H7 (cell line): ENCODE measurements at regions not wholly inside any gene's neighbourhood (a gene's known extent, or its start where the extent isn't known, plus 50 kb on each side); places are given as distances from the start of the nearest gene placed in this dataset.

ENCODE experiments used
- DNase-seq: peaks from one replicate; pipeline ENCODE4 v3.0.0; 2012
- H3K27me3 ChIP-seq: 2 replicates; pipeline ENCODE4 v1.6.0; 2011; ENCODE audit warnings: mild to moderate bottlenecking, low read length; ENCODE audit not compliant: control insufficient read depth, insufficient read depth
- H3K36me3 ChIP-seq: replicated peaks from 2 replicates; pipeline ENCODE4 v1.5.1; 2011; ENCODE audit warnings: low read length; ENCODE audit not compliant: control insufficient read depth, insufficient read depth
- H3K4me3 ChIP-seq: 2 replicates; pipeline ENCODE4 v1.5.1; 2011; ENCODE audit warnings: low read depth, mild to moderate bottlenecking, control low read depth, low read length, moderate library complexity; ENCODE audit not compliant: insufficient read depth

DNA sequence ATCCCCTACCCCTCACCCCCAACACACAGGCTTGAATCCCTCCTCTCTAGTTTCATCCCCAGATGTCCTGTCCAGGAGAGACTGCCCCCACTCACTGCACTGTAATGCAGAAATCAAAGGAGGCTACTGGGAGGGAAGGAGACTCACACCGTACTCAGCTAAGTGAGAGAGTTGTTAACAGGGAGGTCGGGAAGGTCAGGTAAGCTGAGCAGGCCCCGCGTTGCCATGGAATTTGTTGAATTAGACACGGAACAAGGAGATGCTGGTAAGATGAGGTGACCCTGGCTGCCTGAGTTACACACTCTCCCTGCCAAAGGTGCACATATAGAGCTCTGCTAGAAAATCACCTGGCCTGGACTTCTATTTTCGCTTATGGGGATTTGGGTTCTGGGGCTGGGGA, 197.9 kb downstream of the NXPE2 start:
- no peak for DNase-seq
- H3K27me3 ChIP-seq: no peaks in the 10 kb centered on the region; the same call in 1 of the 2 replicates
- no peaks in the 10 kb centered on the region for H3K36me3 ChIP-seq
- no peak overlapping the region for H3K4me3 ChIP-seq

DNA sequence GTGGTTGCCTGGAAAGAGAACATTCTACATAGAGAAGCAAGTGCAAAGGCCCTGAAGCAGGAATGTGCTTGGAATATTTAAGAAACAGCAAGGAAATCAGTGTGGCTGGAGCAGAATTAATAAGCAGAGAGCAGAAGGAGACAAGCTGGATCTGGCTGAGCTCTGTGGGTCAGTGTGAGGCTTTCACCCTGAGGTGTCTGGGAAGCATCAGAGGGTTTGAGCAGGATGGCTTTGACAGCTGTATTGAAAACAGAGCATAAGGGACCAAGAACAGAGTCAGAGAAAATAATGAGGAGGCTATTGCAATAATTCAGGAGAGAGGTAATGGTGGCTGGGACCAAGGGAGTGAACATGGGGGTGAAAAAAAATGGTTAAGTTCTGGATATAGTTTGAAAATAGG, 199.6 kb downstream of the NXPE2 start:
- H3K36me3 ChIP-seq: no peaks in the 10 kb centered on the region
- H3K27me3 ChIP-seq: no peaks in the 10 kb centered on the region
- no peak for DNase-seq
- no peak overlapping the region for H3K4me3 ChIP-seq

DNA sequence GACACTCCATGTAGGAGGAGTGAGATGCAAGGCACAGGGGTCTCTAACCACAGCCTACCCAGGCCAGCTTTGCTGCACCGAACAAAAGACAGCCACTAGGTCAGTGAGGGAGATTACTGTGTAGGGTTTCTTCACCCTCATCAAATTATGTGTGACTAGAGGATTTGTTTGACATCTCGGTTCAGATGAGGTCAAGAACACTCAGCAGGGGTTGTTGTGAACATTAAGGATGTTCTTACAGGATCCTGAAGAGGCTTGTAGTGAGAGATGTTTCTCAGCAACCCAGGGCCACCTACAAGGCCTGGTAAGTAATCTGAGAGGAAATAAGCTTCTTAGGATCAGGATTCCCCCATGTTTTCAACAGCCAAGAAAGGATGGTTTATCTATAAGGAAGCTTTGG, 202.1 kb downstream of the NXPE2 start:
- Histone ChIP-seq H3K27me3 (no peaks in the 10 kb centered on the region), H3K4me3 (no peak overlapping the region), H3K36me3 (no peaks in the 10 kb centered on the region)
- DNase-seq: no peak

DNA sequence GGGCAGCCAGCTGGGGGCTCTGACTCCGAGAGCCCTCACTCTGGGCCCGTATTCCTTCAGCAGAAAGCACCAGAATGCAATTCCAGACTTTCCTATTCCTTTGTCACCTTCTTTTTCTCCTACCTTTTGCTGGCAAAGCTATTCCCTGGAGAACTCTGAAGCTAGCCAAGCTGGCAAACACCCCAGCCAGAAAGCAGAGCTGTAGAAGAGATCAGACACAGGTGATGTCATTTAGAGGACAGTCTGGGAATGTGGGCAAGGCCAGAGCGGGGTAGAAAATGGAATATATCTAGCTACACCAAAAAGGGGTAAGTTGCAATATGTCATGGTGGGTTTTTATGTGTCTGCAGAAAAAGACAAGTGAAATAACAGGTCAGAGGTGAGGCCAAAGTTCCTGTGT, 205.1 kb downstream of the NXPE2 start:
- H3K4me3 ChIP-seq: no peak overlapping the region
- no peaks in the 10 kb centered on the region for H3K36me3 ChIP-seq
- DNase-seq: no peak

DNA sequence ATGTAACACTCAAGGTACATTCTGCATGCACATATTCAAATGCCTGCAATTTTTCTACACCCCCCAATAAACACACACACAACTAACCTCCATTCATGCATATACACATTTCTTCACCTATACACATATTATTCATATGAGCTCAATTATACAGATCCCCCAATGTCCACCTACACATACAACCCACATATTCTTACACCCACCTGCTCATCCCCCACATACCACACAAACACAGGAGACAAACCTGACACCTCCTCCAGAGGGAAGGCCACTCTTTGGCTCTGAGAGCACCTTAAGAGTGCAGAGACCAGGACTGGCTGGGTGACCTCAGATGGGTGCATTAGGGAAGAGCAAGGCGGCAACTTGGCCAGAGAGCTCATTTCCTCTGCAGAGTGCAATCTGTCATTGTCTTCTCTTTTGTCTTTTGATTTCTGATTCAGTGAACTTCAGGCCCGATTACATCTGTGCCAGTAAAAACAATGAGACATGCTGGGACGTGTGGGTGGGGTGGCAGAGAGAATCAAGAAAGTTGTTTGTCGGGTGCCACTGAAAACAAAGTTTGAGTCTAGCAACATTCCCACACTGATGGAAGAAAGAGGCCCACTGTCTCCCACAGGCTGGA, 208.4 kb downstream of the NXPE2 start:
- Histone ChIP-seq H3K36me3 (no peaks in the 10 kb centered on the region), H3K4me3 (no peak overlapping the region), H3K27me3 (no peaks in the 10 kb centered on the region)
- DNase-seq: no peak

More for the DNA sequence above, 205.1 kb downstream of the NXPE2 start:
- no peaks in the 10 kb centered on the region for H3K27me3 ChIP-seq

DNA sequence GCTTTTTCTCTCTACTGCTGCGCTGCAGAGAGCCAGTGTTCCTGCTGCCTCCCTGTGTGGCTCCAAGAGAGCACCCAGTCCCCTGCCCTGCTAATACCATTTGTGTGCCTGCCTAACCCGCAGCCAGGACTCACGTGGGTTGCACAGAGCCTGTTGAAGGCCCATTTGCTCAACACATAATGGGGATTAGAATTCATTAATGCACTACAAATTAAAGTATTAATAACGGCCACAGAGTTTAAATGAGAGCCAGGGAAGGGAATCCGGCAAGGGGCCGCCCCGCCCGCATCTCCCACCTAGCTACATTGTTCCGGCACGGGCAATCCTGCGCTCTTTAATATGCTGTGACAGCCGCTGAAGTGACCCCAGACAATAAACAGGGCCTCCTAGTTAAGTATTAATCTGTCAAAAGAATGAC, 211.3 kb downstream of the NXPE2 start:
- Histone ChIP-seq H3K27me3 (no peaks in the 10 kb centered on the region; the same call in 1 of the 2 replicates), H3K36me3 (no peaks in the 10 kb centered on the region), H3K4me3 (no peak overlapping the region)
- DNase-seq: no peak

DNA sequence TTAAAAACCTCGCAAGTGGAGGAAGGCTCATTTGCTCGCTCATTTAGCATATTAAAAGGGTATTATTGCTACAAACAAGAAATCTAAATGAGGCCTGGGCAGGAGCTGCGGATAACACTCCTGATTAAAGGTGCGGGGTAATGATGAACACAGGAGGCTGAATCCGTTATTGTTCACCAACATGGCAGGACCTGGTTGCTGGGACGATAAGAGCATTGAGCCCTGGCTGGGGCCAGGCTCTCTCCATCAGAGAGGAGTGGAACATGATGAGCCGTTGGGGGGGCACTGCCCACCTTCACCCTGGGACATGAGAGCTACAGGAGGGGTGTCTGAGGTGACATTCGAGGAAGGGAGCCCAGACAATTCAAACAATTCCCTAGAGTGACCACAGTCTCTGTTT, 211.7 kb downstream of the NXPE2 start:
- H3K27me3 ChIP-seq: no peaks in the 10 kb centered on the region; the same call in 1 of the 2 replicates
- H3K36me3 ChIP-seq: no peaks in the 10 kb centered on the region
- no peak overlapping the region for H3K4me3 ChIP-seq
- no peak for DNase-seq

DNA sequence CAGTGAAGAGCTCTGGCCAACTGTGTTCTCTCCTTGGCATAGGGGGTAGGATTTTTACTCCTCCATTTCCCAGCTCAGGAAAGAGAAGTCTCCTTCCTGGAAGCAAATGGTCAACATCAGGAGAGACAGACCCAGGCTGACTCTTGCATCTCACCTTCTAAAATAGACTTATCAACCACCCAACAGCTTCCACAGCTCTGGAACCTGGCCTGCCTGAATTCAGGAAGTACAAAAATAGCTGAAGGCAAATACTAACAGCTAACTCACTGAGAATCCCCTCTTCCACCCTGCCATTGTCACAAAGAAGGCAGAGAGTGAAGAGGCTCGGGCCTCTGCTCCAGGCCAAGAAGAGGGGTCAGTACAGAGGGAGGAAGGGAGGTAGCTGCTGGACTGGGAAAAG, 213.6 kb downstream of the NXPE2 start:
- DNase-seq: no peak
- Histone ChIP-seq H3K27me3 (no peaks in the 10 kb centered on the region; the same call in 1 of the 2 replicates), H3K36me3 (no peaks in the 10 kb centered on the region), H3K4me3 (no peak overlapping the region)

DNA sequence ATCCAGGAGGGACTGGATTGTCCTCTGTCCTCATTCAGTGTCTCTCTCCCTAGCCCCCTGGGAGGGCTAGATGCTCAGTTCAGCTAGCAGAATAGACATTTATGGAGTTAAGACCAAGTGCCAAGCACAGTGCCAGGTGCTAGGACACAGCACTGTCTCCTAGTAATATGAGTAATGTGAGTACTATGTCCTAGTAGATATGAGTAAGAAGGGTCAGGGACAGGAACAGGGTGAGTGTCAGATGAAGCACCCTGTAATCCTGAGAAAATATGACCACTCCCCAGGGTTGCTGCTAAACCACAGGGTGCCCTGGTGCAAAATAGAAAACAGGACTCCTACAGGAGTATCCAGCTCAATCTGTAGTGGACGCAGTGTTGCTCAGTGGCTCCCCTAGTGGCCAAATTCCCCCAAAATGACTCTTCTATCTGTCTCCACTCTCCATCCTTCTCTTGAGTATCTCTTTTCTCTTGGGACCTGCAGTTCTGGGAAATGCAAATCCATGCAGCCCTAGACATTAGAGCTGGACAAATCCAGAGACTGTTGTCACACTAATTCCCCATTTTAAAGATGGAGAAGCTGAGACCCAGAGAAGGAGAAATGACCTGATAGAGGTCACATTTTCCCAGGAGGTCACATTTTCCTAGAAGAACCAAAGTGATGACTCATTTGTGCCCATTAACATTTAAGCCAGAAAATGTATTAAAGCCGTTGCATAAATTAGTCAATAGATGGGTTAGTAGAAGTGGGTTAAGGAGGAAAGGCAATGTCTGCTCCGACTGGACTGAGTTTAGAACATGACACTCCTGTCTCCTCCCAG, 214.3 kb downstream of the NXPE2 start:
- peak; percentile 37 for DNase-seq
- Histone ChIP-seq H3K4me3 (no peak overlapping the region), H3K36me3 (no peaks in the 10 kb centered on the region), H3K27me3 (no peaks in the 10 kb centered on the region; the same call in 1 of the 2 replicates)

DNA sequence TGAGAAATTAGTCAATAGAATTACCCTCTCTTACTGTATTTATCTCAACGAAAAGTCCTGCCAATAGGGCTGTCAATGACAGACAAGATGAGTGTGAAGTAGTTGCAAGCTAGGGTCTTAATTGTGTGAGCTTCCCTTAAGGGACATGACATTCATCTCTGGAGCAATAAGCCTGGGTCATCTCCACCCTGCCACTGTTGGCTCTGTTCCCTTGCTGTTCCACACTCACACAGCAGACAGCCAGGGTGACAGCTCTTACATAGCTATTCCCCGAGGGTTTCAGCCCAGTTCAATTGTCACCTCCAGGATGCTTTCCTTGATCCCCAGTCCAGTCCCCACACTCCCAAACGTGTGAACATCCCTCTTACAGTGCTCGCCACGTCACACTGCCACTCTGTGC, 215.0 kb downstream of the NXPE2 start:
- H3K27me3 ChIP-seq: no peaks in the 10 kb centered on the region; the same call in 1 of the 2 replicates
- no peak overlapping the region for H3K4me3 ChIP-seq
- H3K36me3 ChIP-seq: no peaks in the 10 kb centered on the region
- no peak for DNase-seq

DNA sequence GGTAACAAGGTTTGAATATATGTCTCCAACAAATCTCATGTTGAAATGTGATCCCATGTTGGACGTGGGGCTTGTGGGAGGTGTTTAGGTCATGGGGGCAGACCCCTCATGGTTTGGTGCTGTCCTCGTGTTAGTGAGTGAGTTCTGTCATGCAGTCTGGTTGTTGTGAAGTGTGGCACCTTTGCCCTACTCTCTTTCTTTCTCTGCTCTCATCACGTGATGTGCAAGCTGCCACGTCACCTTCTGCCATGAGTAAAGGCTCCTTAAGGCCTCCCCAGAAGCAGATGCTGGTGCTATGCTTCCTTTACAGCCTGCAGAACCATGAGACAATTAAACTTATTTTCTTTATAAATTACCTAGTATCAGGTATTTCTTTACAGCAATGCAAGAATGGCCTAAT, 218.3 kb downstream of the NXPE2 start:
- H3K4me3 ChIP-seq: no peak overlapping the region
- no peak for DNase-seq
- H3K36me3 ChIP-seq: no peaks in the 10 kb centered on the region
- H3K27me3 ChIP-seq: no peaks in the 10 kb centered on the region; the same call in 1 of the 2 replicates

DNA sequence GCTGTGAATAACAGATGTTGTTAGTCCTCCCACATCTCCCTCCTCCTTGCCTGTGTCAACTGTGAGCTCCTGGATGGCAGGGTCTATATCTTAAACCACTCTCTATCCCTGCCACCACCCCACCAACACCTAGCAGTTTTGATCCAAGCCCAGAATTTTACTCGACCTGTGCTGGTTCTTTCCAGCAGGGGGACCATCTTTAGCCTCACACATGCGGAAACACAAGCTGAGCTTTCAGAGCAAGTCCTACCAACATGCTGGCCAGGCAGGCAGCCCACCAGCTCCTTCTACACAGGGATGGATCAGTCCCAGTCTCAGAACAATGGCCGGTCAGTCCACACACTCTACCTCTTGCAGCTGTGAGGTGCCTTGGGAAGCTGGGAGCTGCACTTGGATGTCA, 231.5 kb downstream of the NXPE2 start:
- no peaks in the 10 kb centered on the region for H3K36me3 ChIP-seq
- DNase-seq: peak; percentile 43
- no peaks in the 10 kb centered on the region for H3K27me3 ChIP-seq
- H3K4me3 ChIP-seq: no peak overlapping the region

DNA sequence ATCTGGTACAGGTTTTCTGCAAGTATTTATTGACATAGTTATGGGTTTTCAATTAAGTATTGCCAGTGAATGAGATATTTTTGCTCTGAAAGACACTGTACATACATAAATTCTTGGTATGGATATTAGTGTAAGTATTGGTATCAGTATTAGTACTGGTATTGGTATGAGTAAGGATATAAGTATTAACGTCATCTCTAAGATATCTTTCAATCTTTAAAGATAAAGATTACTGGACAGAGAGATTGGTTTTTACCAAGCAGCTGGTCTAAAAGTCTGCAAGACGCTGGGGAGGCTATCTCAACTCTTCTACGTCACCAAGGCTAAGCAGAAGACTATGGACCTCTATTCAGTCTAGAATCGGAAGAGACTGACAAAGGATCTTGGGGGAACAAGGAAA, 234.5 kb downstream of the NXPE2 start:
- H3K4me3 ChIP-seq: no peak overlapping the region
- no peaks in the 10 kb centered on the region for H3K36me3 ChIP-seq
- H3K27me3 ChIP-seq: no peaks in the 10 kb centered on the region
- no peak for DNase-seq

DNA sequence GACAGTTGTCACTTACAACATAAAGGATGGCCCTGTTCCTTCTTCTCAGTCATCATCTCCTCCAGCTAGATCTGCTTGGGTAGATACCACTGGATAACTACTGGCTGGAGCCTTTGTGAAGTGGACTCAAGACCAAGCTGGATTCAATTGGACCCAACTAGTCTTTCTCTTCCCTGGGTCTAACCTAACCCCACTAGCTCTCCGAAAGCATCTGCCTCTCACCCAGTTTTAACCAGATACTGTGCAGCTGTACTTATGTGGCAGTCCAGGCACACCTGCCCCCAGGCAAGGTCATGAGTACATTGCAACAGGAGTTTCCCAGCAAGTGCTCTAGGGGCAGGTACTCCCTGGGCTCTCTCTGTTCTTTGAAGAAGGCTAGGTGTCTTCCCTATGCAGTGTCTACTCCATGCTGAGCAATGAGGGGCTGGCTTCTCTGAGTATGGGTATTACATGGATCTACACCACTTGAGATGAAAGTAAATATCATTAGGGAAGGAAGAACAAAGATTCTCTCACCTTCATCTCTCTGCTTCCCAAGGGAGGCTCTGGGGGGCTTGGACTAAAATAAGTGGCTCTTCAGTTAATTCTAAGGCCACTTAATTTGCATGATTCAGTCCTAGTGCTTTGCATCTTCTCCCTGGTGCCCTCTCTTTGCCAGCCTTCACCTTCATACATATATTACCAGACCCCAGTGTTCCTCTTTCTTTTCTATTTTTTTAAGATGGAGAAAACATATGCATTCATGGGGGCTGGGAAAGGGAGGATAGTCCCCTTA, 236.1 kb downstream of the NXPE2 start:
- Histone ChIP-seq H3K36me3 (no peaks in the 10 kb centered on the region), H3K27me3 (no peaks in the 10 kb centered on the region), H3K4me3 (no peak overlapping the region)
- DNase-seq: no peak
